Stomach (tissue), 8 donors: ENCODE measurements at regions not wholly inside any gene's neighbourhood (a gene's known extent, or its start where the extent isn't known, plus 50 kb on each side); places are given as distances from the start of the nearest gene placed in this dataset.

ENCODE experiments used
- DNase-seq, 2 donors: peaks; one replicate each; pipeline versions ENCODE4 v3.0.0 to v3.0.0-alpha.2; 2013 to 2019
- H3K27ac ChIP-seq, 5 donors: fragments of 200-600 bp in 4 of 5; sonication (generic) in 4 of 5; one replicate each; pipeline ENCODE4 v1.5.1; 2013 to 2019; ENCODE audit warnings: mild to moderate bottlenecking in 1 of 5, moderate library complexity in 1 of 5
- H3K27me3 ChIP-seq, 3 donors: fragments of 200-600 bp; sonication (generic); one replicate each; pipeline ENCODE4 v1.5.1; 2017 to 2019; ENCODE audit warnings: mixed run types in 1 of 3
- H3K36me3 ChIP-seq, 4 donors: fragments of 200-600 bp; sonication (generic); 1 replicate in 3 of 4; 2 replicates in 1 of 4; pipeline ENCODE4 v1.5.1; 2016 to 2019
- H3K4me1 ChIP-seq, 4 donors: fragments of 200-600 bp; sonication (generic); one replicate each; pipeline ENCODE4 v1.5.1; 2016 to 2019
- H3K4me3 ChIP-seq, 4 donors: fragments of 200-600 bp; sonication (generic) in 3 of 4; one replicate each; pipeline ENCODE4 v1.5.1; 2016 to 2019; ENCODE audit warnings: mild to moderate bottlenecking in 1 of 4
- H3K9me3 ChIP-seq, 4 donors: fragments of 200-600 bp; sonication (generic); one replicate each; pipeline ENCODE4 v1.5.1; 2016 to 2019
- EP300 ChIP-seq: sonication (generic); formaldehyde crosslinking; IDR thresholded peaks from one replicate; pipeline ENCODE4 v1.6.1; 2017; ENCODE audit warnings: antibody characterized with exemption
- POLR2A ChIP-seq, 4 donors: fragments of 450-650 bp; IDR thresholded peaks; one replicate each; pipeline ENCODE4 v1.6.1; 2016; ENCODE audit warnings: antibody characterized with exemption in 4 of 4, control low read depth in 2 of 4, mild to moderate bottlenecking in 1 of 4, moderate library complexity in 1 of 4
- POLR2AphosphoS5 ChIP-seq, 3 donors: sonication (generic); formaldehyde crosslinking; IDR thresholded peaks; one replicate each; pipeline ENCODE4 v1.6.1; 2016; ENCODE audit warnings: antibody characterized with exemption in 3 of 3
- WGBS, 5 donors: extraction: QIAGEN DNeasy Blood & Tissue Kit in 3 of 5; methylation state at CpG; one replicate each; pipeline versions ENCODE4 v1.1.5 to v1.1.7; 2013 to 2018; 5-methylcytosine and 5-hydroxymethylcytosine counted together
- intact Hi-C: fragments of 100-400 bp; cut with DNase I; formaldehyde crosslinking; loops from one replicate; pipeline ENCODE4 v1.15.1; 2023; ENCODE audit warnings: low total_unique reads
- TF ChIP-seq, protein P1 (sequence below), 7 experiments: fragments of 450-650 bp in 4 of 7; fragments of 200-600 bp in 3 of 7; sonication (generic) in 3 of 7; IDR thresholded peaks; one replicate each; pipeline ENCODE4 v1.5.1; 2016 to 2019; ENCODE audit warnings: antibody characterized with exemption in 7 of 7, control low read depth in 2 of 7, mild to moderate bottlenecking in 1 of 7
- donor health status: healthy with polysubstance abuse.
- donor health status: Bipolar disorder and iron deficiency.
- donor health status: healthy.

DNA sequence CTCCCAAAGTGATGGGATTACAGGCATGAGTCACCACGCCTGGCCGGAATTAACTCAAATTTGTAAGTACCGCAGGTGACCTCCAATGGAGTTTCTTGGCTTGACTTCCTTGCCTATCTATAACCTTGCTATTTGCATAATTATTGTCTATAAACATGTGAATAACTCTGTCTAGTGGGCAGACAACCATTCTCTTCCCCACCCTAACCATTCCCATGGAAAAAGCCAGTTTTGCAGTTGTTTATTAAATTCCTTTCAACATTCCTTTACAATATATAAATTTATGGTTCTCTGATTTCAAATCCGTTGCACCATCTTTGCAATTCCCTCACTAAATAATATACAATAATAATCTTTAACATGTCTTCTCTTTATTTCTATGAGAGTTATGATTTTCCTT lies 61.0 kb upstream of the ZDHHC17 start:
- H3K36me3 ChIP-seq = no peaks in the 10 kb centered on the region
- 81 to 94% (median 91%) methylated on average over 4 of the region's 4 CpGs for WGBS, 5 donors
- no peak for DNase-seq
- H3K27ac ChIP-seq = no peak overlapping the region
- H3K9me3 ChIP-seq = no peaks in the 10 kb centered on the region
- no peaks in the 10 kb centered on the region for H3K4me1 ChIP-seq
- TF ChIP-seq, protein P1, sequence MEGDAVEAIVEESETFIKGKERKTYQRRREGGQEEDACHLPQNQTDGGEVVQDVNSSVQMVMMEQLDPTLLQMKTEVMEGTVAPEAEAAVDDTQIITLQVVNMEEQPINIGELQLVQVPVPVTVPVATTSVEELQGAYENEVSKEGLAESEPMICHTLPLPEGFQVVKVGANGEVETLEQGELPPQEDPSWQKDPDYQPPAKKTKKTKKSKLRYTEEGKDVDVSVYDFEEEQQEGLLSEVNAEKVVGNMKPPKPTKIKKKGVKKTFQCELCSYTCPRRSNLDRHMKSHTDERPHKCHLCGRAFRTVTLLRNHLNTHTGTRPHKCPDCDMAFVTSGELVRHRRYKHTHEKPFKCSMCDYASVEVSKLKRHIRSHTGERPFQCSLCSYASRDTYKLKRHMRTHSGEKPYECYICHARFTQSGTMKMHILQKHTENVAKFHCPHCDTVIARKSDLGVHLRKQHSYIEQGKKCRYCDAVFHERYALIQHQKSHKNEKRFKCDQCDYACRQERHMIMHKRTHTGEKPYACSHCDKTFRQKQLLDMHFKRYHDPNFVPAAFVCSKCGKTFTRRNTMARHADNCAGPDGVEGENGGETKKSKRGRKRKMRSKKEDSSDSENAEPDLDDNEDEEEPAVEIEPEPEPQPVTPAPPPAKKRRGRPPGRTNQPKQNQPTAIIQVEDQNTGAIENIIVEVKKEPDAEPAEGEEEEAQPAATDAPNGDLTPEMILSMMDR (IDR thresholded peaks at IDR 0.05) = no peak
- TF ChIP-seq POLR2AphosphoS5 (IDR thresholded peaks at IDR 0.05) = no peak
- TF ChIP-seq EP300 = no peak
- TF ChIP-seq POLR2A (IDR thresholded peaks at IDR 0.05) = no peak
- no peak overlapping the region for H3K4me3 ChIP-seq
- H3K27me3 ChIP-seq = no peaks in the 10 kb centered on the region
- intact Hi-C loops = no loop called here

DNA sequence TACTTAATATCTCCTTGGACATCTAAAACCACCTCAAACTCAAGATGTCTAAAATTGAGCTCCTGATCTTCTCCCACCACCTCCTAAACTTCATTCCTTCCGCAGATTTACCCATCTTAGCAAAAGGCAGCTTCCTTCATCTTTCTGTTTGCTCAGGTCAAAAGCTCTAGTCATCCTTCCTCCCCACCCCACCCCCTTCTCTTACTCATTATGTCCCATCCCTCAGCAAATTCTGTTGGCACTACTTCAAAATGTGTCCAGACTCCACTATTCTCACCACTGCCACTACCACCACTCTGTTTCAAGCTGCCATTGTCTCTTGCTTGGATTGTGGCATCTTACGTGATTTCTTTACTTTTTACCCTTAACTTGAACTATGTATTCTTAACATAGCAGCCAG lies 59.2 kb upstream of the ZDHHC17 start:
- Histone ChIP-seq H3K4me1 (no peaks in the 10 kb centered on the region), H3K4me3 (no peak overlapping the region), H3K27me3 (no peaks in the 10 kb centered on the region), H3K36me3 (no peaks in the 10 kb centered on the region), H3K27ac (no peak overlapping the region), H3K9me3 (no peaks in the 10 kb centered on the region)
- TF ChIP-seq, protein P1 (IDR thresholded peaks at IDR 0.05) = no peak
- no peak for TF ChIP-seq POLR2AphosphoS5 (IDR thresholded peaks at IDR 0.05)
- TF ChIP-seq POLR2A (IDR thresholded peaks at IDR 0.05) = no peak
- TF ChIP-seq EP300 = no peak
- DNase-seq = no peak
- WGBS, 5 donors = 53 to 95% (median 93%) methylated on average over 2 of the region's 2 CpGs
- intact Hi-C loops = no loop called here

DNA sequence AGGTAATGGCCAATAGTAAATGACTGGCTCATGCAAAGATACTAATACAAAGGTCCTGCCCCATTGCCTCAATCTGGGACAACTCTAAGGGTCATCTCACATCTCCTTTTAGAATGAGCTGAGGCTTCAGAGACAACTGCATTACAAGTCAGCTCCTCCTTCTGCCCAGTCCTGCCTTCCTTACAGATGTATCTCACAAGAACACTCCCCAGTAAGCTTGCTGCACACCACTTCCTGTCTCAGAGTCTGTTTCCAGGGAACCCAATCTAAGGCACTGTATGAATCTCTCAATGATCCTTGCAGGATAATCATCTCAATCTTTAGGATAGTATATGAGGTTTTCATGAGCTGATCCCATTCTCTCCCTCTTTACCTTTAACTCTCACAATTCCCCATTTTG lies 57.8 kb upstream of the ZDHHC17 start:
- no peaks in the 10 kb centered on the region for H3K27me3 ChIP-seq
- no peak overlapping the region for H3K27ac ChIP-seq
- peak in 1 of 2 donors; percentile 28 for DNase-seq
- H3K9me3 ChIP-seq = no peaks in the 10 kb centered on the region
- no peaks in the 10 kb centered on the region for H3K4me1 ChIP-seq
- H3K4me3 ChIP-seq = no peak overlapping the region
- intact Hi-C loops = no loop called here
- TF ChIP-seq POLR2AphosphoS5 (IDR thresholded peaks at IDR 0.05) (no peak), POLR2A (IDR thresholded peaks at IDR 0.05) (no peak), EP300 (no peak)
- TF ChIP-seq, protein P1 (IDR thresholded peaks at IDR 0.05) = no peak
- no peaks in the 10 kb centered on the region for H3K36me3 ChIP-seq

DNA sequence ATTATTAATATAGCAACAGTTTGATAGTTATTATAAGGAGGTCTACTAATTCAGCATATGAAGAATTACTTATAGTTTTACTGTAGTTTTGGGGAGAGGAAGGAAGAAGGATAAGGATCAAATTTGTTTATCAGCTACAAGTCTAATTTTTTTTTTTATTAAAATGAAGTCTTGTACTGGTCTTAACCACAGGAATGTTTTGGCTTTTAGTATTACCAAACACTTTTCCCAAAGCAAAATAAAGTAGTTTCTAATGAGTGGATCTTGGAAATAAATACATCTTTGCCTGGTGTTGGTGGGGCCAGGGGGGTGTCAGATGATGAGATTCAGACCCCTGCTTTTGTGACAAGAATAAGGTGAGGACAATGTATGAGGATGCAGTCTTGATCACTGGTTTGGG lies 57.2 kb upstream of the ZDHHC17 start:
- H3K9me3 ChIP-seq = no peaks in the 10 kb centered on the region
- H3K27ac ChIP-seq = no peak overlapping the region
- no peak for DNase-seq
- no peaks in the 10 kb centered on the region for H3K36me3 ChIP-seq
- TF ChIP-seq, protein P1 (IDR thresholded peaks at IDR 0.05) = no peak
- TF ChIP-seq EP300 = no peak
- no peak for TF ChIP-seq POLR2A (IDR thresholded peaks at IDR 0.05)
- no peak for TF ChIP-seq POLR2AphosphoS5 (IDR thresholded peaks at IDR 0.05)
- H3K4me1 ChIP-seq = no peaks in the 10 kb centered on the region
- no peak overlapping the region for H3K4me3 ChIP-seq
- no peaks in the 10 kb centered on the region for H3K27me3 ChIP-seq
- intact Hi-C loops = no loop called here

DNA sequence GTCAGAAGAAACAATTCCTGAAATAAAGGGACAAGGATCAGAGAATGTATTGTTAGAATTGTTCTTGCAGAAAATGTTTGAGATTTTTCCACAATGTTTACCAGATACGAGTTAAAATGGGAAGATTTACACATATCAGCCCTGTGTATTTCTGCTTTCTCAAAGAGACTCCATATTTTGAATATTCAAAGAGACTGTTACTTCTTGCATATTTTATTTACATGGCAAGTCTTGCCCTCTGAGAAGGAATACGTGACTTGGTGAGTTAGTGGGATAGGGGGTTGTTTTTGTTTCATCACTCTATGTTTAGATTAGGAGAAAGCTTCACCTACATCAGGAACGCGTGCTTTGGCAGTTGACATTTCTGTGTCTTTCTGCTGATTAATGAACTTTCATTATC lies 56.1 kb upstream of the ZDHHC17 start:
- TF ChIP-seq EP300 = no peak
- TF ChIP-seq, protein P1 (IDR thresholded peaks at IDR 0.05) = no peak
- no peak for TF ChIP-seq POLR2AphosphoS5 (IDR thresholded peaks at IDR 0.05)
- TF ChIP-seq POLR2A (IDR thresholded peaks at IDR 0.05) = no peak
- intact Hi-C loops = no loop called here
- H3K27me3 ChIP-seq = no peaks in the 10 kb centered on the region
- 62 to 79% (median 71%) methylated on average over 4 of the region's 4 CpGs for WGBS, 5 donors
- no peaks in the 10 kb centered on the region for H3K4me1 ChIP-seq
- no peak for DNase-seq
- H3K27ac ChIP-seq = no peak overlapping the region
- H3K36me3 ChIP-seq = no peaks in the 10 kb centered on the region
- H3K9me3 ChIP-seq = no peaks in the 10 kb centered on the region
- no peak overlapping the region for H3K4me3 ChIP-seq
